H9 (cell line): ENCODE measurements at regions not wholly inside any gene's neighbourhood (a gene's known extent, or its start where the extent isn't known, plus 50 kb on each side); places are given as distances from the start of the nearest gene placed in this dataset.

ENCODE experiments used
- DNase-seq: peaks from one replicate; pipeline ENCODE4 v3.0.0-alpha.2; 2017
- H2AFZ ChIP-seq: one replicate; pipeline ENCODE4 v1.6.1; 2013; ENCODE audit warnings: mild to moderate bottlenecking, low read length, control low read depth, moderate library complexity
- H2AK5ac ChIP-seq: 2 replicates; pipeline ENCODE4 v1.6.1; 2013; ENCODE audit warnings: low read length, control low read depth, mixed read lengths; ENCODE audit not compliant: insufficient read length
- H2BK120ac ChIP-seq: one replicate; pipeline ENCODE4 v1.6.1; 2013; ENCODE audit warnings: low read depth, mild to moderate bottlenecking, low read length, control low read depth, inconsistent platforms; ENCODE audit not compliant: poor library complexity, severe bottlenecking
- H2BK12ac ChIP-seq: 2 replicates; pipeline ENCODE4 v1.6.1; 2013; ENCODE audit warnings: low read length, control low read depth, mixed read lengths, low read depth; ENCODE audit not compliant: insufficient read length
- H2BK15ac ChIP-seq: 2 replicates; pipeline ENCODE4 v1.6.1; 2013; ENCODE audit warnings: low read depth, low read length, control low read depth
- H2BK20ac ChIP-seq: one replicate; pipeline ENCODE4 v1.6.1; 2013; ENCODE audit warnings: low read depth, mild to moderate bottlenecking, low read length, control low read depth, inconsistent platforms; ENCODE audit not compliant: poor library complexity, severe bottlenecking
- H2BK5ac ChIP-seq: 2 replicates; pipeline ENCODE4 v1.6.1; 2013; ENCODE audit warnings: low read length, control low read depth, mixed read lengths; ENCODE audit not compliant: insufficient read length
- H3K14ac ChIP-seq: 2 replicates; pipeline ENCODE4 v1.6.1; 2013; ENCODE audit warnings: low read length, control low read depth; ENCODE audit not compliant: insufficient read depth
- H3K18ac ChIP-seq: 2 replicates; pipeline ENCODE4 v1.6.1; 2013; ENCODE audit warnings: low read depth, mild to moderate bottlenecking, mixed read lengths, low read length, control low read depth; ENCODE audit not compliant: insufficient read length
- H3K23ac ChIP-seq: 2 replicates; pipeline ENCODE4 v1.6.1; 2013; ENCODE audit warnings: low read length, control low read depth, mixed read lengths, low read depth; ENCODE audit not compliant: insufficient read length
- H3K23me2 ChIP-seq: 2 replicates; pipeline ENCODE4 v1.6.1; 2013; ENCODE audit warnings: low read depth, mild to moderate bottlenecking, mixed read lengths, low read length, control low read depth; ENCODE audit not compliant: insufficient read length, poor library complexity, severe bottlenecking
- H3K27ac ChIP-seq: 2 replicates; pipeline ENCODE4 v1.5.1; 2013; ENCODE audit warnings: low read length, control low read depth, mixed read lengths, low read depth; ENCODE audit not compliant: insufficient read length
- H3K27me3 ChIP-seq: 2 replicates; pipeline ENCODE4 v1.6.1; 2013; ENCODE audit warnings: low read length, control low read depth, inconsistent platforms; ENCODE audit not compliant: insufficient read depth
- H3K4ac ChIP-seq: 2 replicates; pipeline ENCODE4 v1.6.1; 2013; ENCODE audit warnings: low read depth, mild to moderate bottlenecking, control low read depth, inconsistent platforms, low read length, moderate library complexity
- H3K4me1 ChIP-seq: 2 replicates; pipeline ENCODE4 v1.6.1; 2013; ENCODE audit warnings: low read length, control low read depth, inconsistent platforms; ENCODE audit not compliant: insufficient read depth
- H3K4me2 ChIP-seq: 2 replicates; pipeline ENCODE4 v1.6.1; 2013; ENCODE audit warnings: low read length, control low read depth, mixed read lengths; ENCODE audit not compliant: insufficient read length, insufficient read depth
- H3K56ac ChIP-seq: 2 replicates; pipeline ENCODE4 v1.6.1; 2013; ENCODE audit warnings: low read depth, mild to moderate bottlenecking, mixed read lengths, low read length, control low read depth; ENCODE audit not compliant: insufficient read length
- H3K79me1 ChIP-seq: 2 replicates; pipeline ENCODE4 v1.6.1; 2013; ENCODE audit warnings: low read depth, mild to moderate bottlenecking, moderate library complexity, low read length, control low read depth, inconsistent platforms; ENCODE audit not compliant: insufficient read depth, poor library complexity, severe bottlenecking
- H3K79me2 ChIP-seq: 2 replicates; pipeline ENCODE4 v1.6.1; 2013; ENCODE audit warnings: low read length, control low read depth, inconsistent platforms; ENCODE audit not compliant: insufficient read depth
- H3K9ac ChIP-seq: 2 replicates; pipeline ENCODE4 v1.6.1; 2013; ENCODE audit warnings: low read length, control low read depth, mixed read lengths; ENCODE audit not compliant: insufficient read length; ENCODE audit errors: extremely low read depth
- H3K9me3 ChIP-seq: one replicate; pipeline ENCODE4 v1.6.1; 2013; ENCODE audit warnings: low read depth, low read length, inconsistent platforms; ENCODE audit not compliant: control insufficient read depth
- H3T11ph ChIP-seq: one replicate; pipeline ENCODE4 v1.6.1; 2013; ENCODE audit warnings: mild to moderate bottlenecking, low read length, control low read depth, inconsistent platforms
- H4K20me1 ChIP-seq: one replicate; pipeline ENCODE4 v1.6.1; 2013; ENCODE audit not compliant: control insufficient read depth, insufficient read length, insufficient read depth
- H4K5ac ChIP-seq: 2 replicates; pipeline ENCODE4 v1.6.1; 2013; ENCODE audit warnings: low read depth, mild to moderate bottlenecking, mixed read lengths, low read length, control low read depth; ENCODE audit not compliant: insufficient read length
- H4K8ac ChIP-seq: replicated peaks from 2 replicates; pipeline ENCODE4 v1.6.1; 2013; ENCODE audit warnings: low read length, control low read depth, mixed read lengths, low read depth; ENCODE audit not compliant: insufficient read length
- H4K91ac ChIP-seq: 2 replicates; pipeline ENCODE4 v1.6.1; 2013; ENCODE audit warnings: low read depth, mild to moderate bottlenecking, moderate library complexity, mixed read lengths, low read length, control low read depth; ENCODE audit not compliant: insufficient read length
- H3K27ac Mint-ChIP-seq, 3 experiments: 2 replicates in 2 of 3; 3 replicates in 1 of 3; pipeline ENCODE4 v1.8.0; 2020 to 2021; ENCODE audit warnings: mixed read lengths in 3 of 3, mild to moderate bottlenecking in 1 of 3, moderate library complexity in 1 of 3
- H3K27me3 Mint-ChIP-seq: 2 replicates; pipeline ENCODE4 v1.8.0; 2021; ENCODE audit warnings: low read depth, mild to moderate bottlenecking, moderate library complexity, mixed read lengths
- H3K36me3 Mint-ChIP-seq, 3 experiments: 2 replicates in 2 of 3; 3 replicates in 1 of 3; pipeline ENCODE4 v1.8.0; 2020 to 2021; ENCODE audit warnings: low read depth in 3 of 3, mixed read lengths in 3 of 3; ENCODE audit not compliant: insufficient read depth in 1 of 3
- H3K4me1 Mint-ChIP-seq, 2 experiments: 2 replicates each; pipeline ENCODE4 v1.8.0; 2020; ENCODE audit warnings: mixed read lengths in 2 of 2
- H3K4me3 Mint-ChIP-seq, 2 experiments: 2 replicates in 1 of 2; 3 replicates in 1 of 2; pipeline ENCODE4 v1.8.0; 2020 to 2021; ENCODE audit warnings: mild to moderate bottlenecking in 2 of 2, mixed read lengths in 2 of 2, moderate library complexity in 1 of 2
- H3K9me3 Mint-ChIP-seq, 2 experiments: 2 replicates in 1 of 2; 3 replicates in 1 of 2; pipeline ENCODE4 v1.8.0; 2020; ENCODE audit warnings: mild to moderate bottlenecking in 2 of 2, mixed read lengths in 2 of 2, moderate library complexity in 1 of 2
- CTCF ChIP-seq: fragments of 200-600 bp; sonication (generic); conservative IDR thresholded peaks from 3 replicates; pipeline ENCODE4 v1.8.0; 2021; ENCODE audit warnings: antibody characterized with exemption, mild to moderate bottlenecking
- WGBS: extraction: QIAGEN DNeasy Blood & Tissue Kit; methylation state at CpG from one replicate; pipeline ENCODE4 v1.1.7; 2013; ENCODE audit warnings: missing lambda C conversion rate, low lambda C conversion rate, mixed read lengths; ENCODE audit not compliant: insufficient read length; ENCODE audit errors: extremely low coverage; 5-methylcytosine and 5-hydroxymethylcytosine counted together

GRCh38 chr4:4690854-4691253, 149.0 kb upstream of the STX18 start:
- Histone ChIP-seq H4K5ac (no peak overlapping the region), H3K27ac (no peak overlapping the region), H4K8ac (no peak overlapping the region), H2BK120ac (no peak overlapping the region), H3K9ac (no peak overlapping the region), H2BK20ac (no peak overlapping the region), H2BK5ac (no peak overlapping the region), H3K14ac (no peak overlapping the region), H4K91ac (no peak overlapping the region), H3K23me2 (no peaks in the 10 kb centered on the region), H2BK12ac (no peak overlapping the region), H3K23ac (no peak overlapping the region), H2AK5ac (no peak overlapping the region), H3K18ac (no peak overlapping the region), H3K79me2 (no peaks in the 10 kb centered on the region; the same call in 1 of the 2 replicates), H3K4me1 (no peaks in the 10 kb centered on the region), H3K27me3 (no peaks in the 10 kb centered on the region), H3K56ac (no peak overlapping the region), H4K20me1 (no peaks in the 10 kb centered on the region), H3K4me2 (no peak overlapping the region), H3K79me1 (no peaks in the 10 kb centered on the region), H3K9me3 (no peaks in the 10 kb centered on the region), H3T11ph (no peak overlapping the region), H2BK15ac (no peak overlapping the region), H2AFZ (no peak overlapping the region), H3K4ac (no peak overlapping the region)
- no peak for DNase-seq
- peaks cover 4 to 10% (median 6%) of the 10 kb centered on the region in 3 experiments; a peak in 3 of 7 replicates for H3K36me3 Mint-ChIP-seq
- WGBS: no CpG with 5 or more reads among the region's 2 CpGs
- TF ChIP-seq CTCF: no peak
- peaks cover 13 to 20% of the 10 kb centered on the region in 2 experiments for H3K4me1 Mint-ChIP-seq
- no peak overlapping the region for H3K27ac Mint-ChIP-seq
- H3K9me3 Mint-ChIP-seq: no peaks in the 10 kb centered on the region; a peak in 1 of 5 replicates
- peaks cover 20% of the 10 kb centered on the region for H3K27me3 Mint-ChIP-seq
- H3K4me3 Mint-ChIP-seq: no peak overlapping the region
